ENCODE measurements at regions not wholly inside any gene's neighbourhood (a gene's known extent, or its start where the extent isn't known, plus 50 kb on each side); places are given as distances from the start of the nearest gene placed in this dataset.

DNA sequence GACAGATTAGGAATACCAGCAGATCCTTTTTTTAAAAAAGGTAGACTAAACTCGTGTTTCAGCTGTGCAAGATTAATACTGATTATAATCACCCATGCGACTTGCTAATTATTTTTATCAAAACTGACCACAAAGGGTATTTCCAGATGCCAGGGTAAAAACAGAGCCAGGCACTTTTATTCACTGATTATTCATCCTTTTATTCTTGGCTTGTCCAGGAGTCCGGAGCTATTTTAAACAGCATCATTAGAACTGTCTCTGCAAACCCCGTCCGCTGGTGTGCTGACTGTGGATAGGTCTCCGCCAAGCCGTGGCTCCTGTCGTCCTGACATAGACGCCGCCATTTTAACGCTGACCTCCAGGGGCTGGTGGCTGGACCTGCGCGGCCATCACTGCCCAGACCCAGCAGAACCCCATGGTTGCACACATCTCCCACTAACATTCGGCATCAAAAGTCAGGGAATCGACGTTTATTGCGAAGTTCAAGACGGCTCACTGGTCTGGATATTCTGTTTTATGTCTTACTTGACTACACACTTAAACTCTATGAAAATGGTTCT lies 364.8 kb downstream of the THBS2 start:
- TF ChIP-seq NFRKB (IDR thresholded peaks at IDR 0.05) (no peak), FOXA1 (IDR thresholded peaks at IDR 0.05) (no peak), ELF4 (IDR thresholded peaks at IDR 0.05) (no peak), FOXM1 (IDR thresholded peaks at IDR 0.05; ENCODE audit: borderline replicate concordance) (no peak)
